HG02623 (cell line): ENCODE measurements at regions not wholly inside any gene's neighbourhood (a gene's known extent, or its start where the extent isn't known, plus 50 kb on each side); places are given as distances from the start of the nearest gene placed in this dataset.

Source experiments
- ATAC-seq: cut with Tn5 transposase; IDR thresholded peaks from one replicate; pipeline ENCODE4 v1.9.1; 2021; ENCODE audit warnings: moderate library complexity; ENCODE audit not compliant: unreplicated experiment

DNA sequence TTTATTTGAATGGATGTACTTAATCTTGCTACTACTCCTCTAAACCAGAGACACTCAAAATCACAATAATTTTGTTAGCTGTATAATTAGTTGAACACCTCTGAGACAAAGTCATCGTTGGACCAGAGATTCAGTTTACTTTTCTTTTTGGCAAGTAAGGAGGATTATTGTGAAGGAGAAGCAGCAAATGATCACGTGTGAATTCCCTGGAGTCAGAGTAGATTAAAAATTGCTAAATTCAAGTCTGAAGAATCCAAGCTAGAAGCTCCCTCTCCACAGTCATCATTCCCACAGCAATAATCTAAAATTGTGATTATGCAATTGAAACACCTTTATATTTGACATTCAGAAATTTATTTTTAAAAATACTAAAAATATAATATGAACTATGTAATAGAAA, 484.4 kb downstream of the CMPK2 start:
- no peak for ATAC-seq

DNA sequence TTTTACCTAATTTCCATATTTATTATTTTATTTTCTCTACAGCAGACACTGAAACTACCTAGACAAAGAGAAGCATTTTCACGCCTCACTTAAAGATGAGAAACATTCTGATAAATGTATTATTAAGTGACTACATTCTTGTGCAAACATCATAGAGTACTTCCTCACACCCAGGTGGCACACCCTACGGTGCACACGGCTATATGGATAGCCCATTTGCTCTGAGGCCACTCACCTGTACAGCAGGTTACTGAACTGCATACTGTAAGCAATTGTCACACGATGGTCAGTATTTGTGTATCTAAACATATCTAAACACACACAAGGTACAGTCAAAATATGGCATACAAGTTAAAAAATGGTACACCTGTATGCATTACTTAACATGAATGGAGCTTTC, 481.4 kb downstream of the CMPK2 start:
- ATAC-seq, result no peak

DNA sequence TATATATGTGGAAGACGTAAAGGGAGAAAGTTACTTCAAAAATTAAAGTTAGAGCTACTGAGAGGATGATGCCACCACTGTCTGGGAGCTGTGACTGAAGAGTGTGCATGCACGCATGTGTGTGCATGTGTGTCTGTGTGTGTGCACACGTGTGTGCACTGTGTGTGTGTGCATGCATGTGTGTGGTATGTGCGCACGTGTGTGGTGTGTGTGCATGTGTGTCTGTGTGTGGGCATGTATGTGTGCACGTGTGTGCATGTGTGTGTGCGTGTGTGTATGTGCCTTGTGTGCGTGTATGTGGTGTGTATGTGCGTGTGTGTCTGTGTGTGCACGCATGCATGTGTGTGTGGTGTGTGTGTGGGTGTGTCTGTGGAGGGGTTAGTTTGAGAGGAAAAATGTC, 473.4 kb downstream of the CMPK2 start:
- ATAC-seq, result no peak

GRCh38 chr2:6392966-6393365, 472.7 kb downstream of the CMPK2 start:
- ATAC-seq, result no peak

- ATAC-seq, result no peak
These were observed 471.9 kb downstream of the CMPK2 start for GRCh38 chr2:6393819-6394218.

GRCh38 chr2:6394276-6394675, 471.4 kb downstream of the CMPK2 start:
- ATAC-seq, result no peak

DNA sequence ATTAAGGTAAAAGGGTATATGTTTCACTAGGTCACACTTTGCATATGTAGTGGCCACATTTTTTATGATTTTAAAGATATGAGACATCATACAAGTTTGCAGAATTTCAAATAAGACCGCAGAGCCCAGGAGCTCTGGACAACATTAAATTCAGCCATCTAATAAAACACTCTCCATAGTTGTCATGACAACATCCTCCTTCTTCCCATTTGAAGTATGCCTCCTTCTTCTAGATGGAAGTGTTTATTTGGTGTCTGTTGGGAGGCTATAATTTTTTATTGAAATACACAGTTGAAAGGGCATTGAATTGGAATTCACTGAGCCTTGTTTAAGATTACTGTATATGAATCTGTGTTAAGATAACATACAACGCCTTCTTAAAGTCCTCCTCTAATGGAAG, 467.3 kb downstream of the CMPK2 start:
- no peak for ATAC-seq

DNA sequence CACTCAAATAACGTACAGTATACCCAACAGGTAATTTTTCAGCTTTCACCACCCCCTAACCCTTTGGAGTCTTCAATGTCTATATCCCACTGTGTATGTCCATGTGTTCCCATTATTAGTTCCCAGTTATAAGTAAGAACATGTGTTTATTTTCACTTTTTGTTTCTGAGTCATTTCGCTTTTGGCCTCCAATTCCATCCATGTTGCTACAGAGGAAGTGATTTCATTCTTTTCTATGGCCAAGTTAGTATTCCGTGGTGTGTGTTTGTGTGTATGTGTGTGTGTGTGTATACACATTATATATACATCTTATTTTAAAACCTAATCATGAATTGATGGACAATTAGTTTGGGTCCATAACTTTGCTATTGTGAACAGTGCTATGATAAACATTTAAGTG, 464.4 kb downstream of the CMPK2 start:
- no peak for ATAC-seq

- no peak for ATAC-seq
These were observed 457.6 kb downstream of the CMPK2 start for GRCh38 chr2:6408057-6408456.

GRCh38 chr2:6410313-6410712, 455.4 kb downstream of the CMPK2 start:
- no peak for ATAC-seq

DNA sequence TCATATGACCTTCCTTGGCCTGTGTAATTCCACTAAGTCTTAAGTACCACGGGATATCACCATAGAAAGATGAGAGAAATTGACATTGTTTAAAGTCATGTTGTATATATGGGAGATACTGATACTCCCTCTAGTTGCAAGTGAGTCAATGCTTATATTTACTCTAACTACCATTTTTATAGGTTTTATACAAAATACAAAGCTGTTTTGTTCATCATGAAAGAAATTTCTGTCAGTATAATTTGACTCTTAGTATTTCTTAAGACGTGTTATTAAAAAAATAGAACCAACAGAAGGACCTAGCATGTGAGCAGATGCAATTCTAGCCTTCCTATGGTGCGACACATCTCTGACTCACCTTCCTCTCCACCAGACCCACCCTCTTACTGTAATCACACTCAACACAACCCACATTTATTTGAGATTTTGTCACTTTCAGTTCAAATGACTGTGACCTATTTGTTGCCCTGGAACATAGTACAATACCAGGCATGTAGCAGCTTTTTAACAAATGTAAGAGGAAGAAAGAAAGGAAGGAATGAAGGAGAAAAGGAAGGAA, 453.1 kb downstream of the CMPK2 start:
- no peak for ATAC-seq

- ATAC-seq, result no peak
These were observed 448.7 kb downstream of the CMPK2 start for GRCh38 chr2:6417050-6417449.

DNA sequence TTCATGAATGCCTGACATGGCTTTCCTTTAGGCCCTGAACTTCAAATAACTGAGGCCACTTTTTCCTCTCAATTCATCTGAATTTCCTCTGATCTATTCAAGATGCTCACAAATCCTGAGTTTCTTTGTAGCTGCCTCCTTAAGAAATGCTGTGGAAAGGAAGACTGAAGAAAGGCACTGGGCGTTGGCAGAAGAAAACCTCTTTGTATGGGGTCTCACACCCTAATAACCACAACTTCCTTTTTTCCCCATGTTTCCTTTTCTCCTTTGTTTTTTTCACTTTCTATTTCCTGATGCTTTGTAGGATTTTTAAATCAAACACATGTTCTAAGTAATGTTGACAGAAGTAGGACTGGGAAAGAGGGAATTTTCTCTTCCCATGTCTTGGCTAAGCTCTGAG, 447.4 kb downstream of the CMPK2 start:
- ATAC-seq, result no peak

- ATAC-seq, result no peak
These were observed 444.5 kb downstream of the CMPK2 start for GRCh38 chr2:6421138-6421730.

DNA sequence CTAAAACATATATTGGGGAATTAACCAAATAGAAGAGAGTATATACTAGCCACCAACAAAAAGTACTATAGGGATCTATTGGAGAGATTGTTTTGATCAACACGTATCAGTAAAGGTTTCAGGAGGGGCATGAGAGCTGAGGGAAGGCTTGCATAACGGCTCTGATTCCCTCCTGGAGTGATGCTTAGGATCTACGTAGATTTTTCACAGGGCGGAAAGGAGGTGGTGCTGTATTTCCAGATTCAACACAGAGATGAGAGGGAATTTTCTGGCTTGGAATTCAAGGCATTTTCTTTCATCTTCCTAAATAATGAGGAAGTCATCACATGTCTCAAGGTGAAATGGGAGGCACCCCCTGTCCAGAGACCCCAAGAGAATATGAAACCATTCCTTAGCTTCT, 443.8 kb downstream of the CMPK2 start:
- no peak for ATAC-seq

DNA sequence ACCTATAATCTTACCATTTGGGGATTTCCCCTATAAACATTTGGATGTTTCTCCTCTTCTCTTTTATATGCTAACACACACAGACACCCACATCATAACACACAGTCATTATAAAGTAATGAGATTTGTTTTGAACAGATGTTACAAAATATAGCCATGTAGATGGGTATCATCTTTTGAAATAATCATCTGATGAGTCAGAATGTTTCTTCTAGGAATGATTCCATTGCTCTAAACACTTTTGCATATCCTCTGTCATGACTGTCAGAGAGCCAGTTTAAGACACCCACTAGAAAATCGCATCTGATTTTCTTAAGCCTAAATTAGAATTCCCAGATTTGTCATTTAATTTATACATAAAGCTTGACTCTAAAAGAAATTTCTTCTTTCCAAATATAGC, 442.6 kb downstream of the CMPK2 start:
- ATAC-seq, result no peak

GRCh38 chr2:6423944-6424343, 441.8 kb downstream of the CMPK2 start:
- no peak for ATAC-seq

DNA sequence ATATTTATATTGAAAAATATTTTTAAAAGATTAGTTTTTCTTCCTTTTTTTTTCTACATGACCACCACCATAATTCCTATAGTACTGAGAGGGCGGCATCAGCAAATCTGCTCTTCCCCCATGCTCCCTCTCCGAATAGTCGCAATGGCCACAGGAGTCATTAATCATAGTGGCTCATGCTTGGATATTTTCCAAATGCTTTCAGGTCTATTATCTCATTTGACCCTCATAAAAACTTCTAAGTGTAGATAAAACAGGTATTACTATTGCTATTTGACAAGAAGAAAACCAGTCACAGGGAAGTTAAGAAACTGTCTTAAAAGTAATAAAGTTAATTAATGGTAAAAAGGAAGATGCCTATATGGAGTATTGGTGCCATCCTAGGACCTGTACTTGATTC, 440.7 kb downstream of the CMPK2 start:
- ATAC-seq, result no peak

GRCh38 chr2:6429210-6429986, 436.3 kb downstream of the CMPK2 start:
- no peak for ATAC-seq

- ATAC-seq, result no peak
These were observed 431.3 kb downstream of the CMPK2 start for GRCh38 chr2:6434438-6434837.

DNA sequence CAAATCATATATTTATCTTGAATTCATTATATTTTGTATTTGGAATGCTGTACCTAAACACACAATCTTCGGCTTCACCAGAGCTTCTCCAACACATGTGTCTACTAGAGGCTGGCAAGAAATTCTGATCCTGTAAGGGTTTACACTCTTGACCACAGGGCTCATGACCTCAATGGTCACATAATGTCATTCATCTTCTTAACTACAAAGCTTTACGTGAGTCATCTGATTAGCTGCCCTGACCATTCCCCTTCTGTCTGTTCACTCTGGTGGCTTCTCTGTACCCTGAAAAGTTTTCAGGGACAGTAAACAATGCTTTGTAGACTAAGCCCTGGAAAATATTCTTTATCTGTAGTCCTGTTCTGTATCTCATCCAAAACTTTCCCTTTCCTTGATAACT, 423.9 kb downstream of the CMPK2 start:
- ATAC-seq, result no peak

GRCh38 chr2:6442252-6442985, 423.3 kb downstream of the CMPK2 start:
- peak; percentile 53 for ATAC-seq
